ENCODE measurements at regions not wholly inside any gene's neighbourhood (a gene's known extent, or its start where the extent isn't known, plus 50 kb on each side); places are given as distances from the start of the nearest gene placed in this dataset.

- TF ChIP-seq CTCF (conservative IDR thresholded peaks at IDR 0.05; ENCODE audit: low read length) (no peak), EZH2phosphoT487 (IDR thresholded peaks at IDR 0.05; ENCODE audit: borderline replicate concordance) (no peak)
These were observed 99.6 kb upstream of the STT3B start for GRCh38 chr3:31432897-31433678.

Data from Loucy (cell line).